Breast epithelium (tissue), 3 donors: ENCODE measurements at regions not wholly inside any gene's neighbourhood (a gene's known extent, or its start where the extent isn't known, plus 50 kb on each side); places are given as distances from the start of the nearest gene placed in this dataset.

Experiments used
- CTCF ChIP-seq, 3 donors: fragments of 450-650 bp; IDR thresholded peaks; one replicate each; pipeline ENCODE4 v1.5.1; 2016 to 2017; ENCODE audit warnings: antibody characterized with exemption in 3 of 3, mild to moderate bottlenecking in 3 of 3, moderate library complexity in 3 of 3
- POLR2A ChIP-seq: fragments of 450-650 bp; IDR thresholded peaks from one replicate; pipeline ENCODE4 v1.6.1; 2016; ENCODE audit warnings: antibody characterized with exemption, mild to moderate bottlenecking, moderate library complexity
- POLR2AphosphoS5 ChIP-seq, 3 donors: sonication (generic); formaldehyde crosslinking; IDR thresholded peaks; one replicate each; pipeline ENCODE4 v1.6.1; 2017; ENCODE audit warnings: antibody characterized with exemption in 3 of 3

- TF ChIP-seq CTCF (IDR thresholded peaks at IDR 0.05) (no peak), POLR2A (no peak), POLR2AphosphoS5 (IDR thresholded peaks at IDR 0.05) (no peak)
Measured at GRCh38 chrX:46325312-46325877, 219.8 kb downstream of the ZNF674 start.
